GM18511 (cell line): ENCODE measurements at regions not wholly inside any gene's neighbourhood (a gene's known extent, or its start where the extent isn't known, plus 50 kb on each side); places are given as distances from the start of the nearest gene placed in this dataset.
"Not testable (repeated sequence)": the region's sequence is repeated elsewhere in the genome, so short reads cannot be mapped to it uniquely, and the experiment has no call there.

Source experiments
- ATAC-seq: cut with Tn5 transposase; IDR thresholded peaks from one replicate; pipeline ENCODE4 v1.9.1; 2021; ENCODE audit warnings: mild to moderate bottlenecking, moderate library complexity; ENCODE audit not compliant: unreplicated experiment

DNA sequence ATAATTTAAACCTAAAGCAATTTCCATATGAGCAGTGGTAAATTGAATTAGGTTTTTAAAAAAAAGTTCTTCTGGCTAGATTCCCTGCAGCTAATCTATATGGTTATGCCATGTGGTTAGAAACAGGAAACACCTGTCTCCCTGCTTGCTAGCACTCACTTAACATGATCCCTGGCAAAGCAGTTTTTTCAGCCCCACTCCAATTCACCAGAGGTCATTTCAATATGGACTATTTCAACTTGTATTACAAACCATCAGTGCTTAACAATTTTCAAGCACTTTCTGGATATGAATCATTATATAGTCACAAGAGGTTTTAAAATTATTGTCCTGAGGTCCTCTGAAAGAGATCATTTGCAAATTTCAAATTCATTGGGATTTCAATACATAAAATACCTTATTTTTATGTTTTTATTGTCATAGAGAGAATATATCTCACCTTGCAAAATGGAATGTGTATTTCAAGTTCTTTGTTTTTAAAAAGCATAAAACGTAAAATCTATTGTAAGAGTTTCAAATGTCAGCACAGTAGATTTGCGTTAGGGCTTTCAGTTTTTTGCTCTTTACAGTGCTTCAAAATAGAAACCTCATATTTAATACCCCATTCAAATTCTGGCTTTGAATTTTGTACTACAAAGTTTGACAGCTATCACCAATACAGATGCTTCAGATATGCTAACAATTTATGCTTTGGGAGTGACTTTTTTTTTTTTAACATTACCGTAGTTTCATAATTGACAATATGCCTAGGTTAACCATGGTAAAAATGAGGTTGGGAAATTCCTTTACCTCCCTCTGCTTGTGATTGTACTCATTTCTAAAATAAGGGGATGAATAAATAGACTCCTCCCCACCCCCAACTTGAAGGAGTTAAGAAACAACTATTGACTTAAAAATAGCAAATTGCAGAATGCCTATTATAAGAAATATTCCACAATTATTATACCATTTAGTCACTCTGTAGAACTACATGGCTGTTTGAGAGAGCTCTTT is 117.5 kb upstream of the HGF start:
- no peak for ATAC-seq

DNA sequence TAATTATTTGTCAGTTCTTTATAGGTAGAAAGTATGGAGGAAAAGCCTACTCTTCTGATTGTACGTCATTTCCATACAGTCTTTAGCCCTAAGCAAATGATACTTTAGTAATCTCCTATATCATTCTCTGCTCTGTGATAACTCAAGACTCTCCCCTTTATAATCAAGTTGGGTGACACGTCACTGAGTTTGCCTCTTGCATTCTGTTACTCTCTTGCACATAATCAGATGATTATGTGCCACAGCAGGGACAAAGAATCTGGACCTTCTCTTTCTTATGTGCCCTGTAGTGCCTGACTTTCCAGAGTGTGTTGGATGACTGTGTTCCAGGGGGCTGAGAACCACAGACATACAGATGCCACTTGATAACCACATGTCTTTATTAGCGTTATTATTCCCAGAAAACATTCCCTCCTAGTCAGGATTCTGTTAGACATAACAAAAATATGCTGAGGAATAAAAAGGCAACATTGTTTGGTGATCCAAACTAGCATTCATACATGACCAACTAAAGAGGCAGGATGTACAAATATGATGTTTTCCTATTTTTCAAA is 116.4 kb upstream of the HGF start:
- ATAC-seq: no peak

DNA sequence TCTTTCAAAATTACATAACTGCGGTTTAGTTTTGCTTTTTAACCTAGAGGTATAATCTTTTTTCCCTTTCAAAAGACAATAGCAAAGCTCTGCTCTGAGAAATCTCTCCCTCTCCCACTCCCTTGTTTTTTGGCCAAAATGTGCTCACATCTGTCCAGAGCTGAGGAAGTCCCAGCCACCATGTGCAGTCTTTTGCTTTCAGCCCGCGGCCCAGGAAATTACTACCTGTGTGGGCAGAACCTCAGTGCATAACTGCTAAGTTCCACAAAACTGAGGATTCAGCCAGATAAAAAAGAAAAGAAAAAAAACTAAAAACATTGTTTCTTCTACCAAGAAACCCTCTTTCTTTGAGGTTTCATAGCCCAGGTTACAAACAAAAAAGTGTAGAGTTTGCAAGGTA is 115.0 kb upstream of the HGF start:
- ATAC-seq: no peak

DNA sequence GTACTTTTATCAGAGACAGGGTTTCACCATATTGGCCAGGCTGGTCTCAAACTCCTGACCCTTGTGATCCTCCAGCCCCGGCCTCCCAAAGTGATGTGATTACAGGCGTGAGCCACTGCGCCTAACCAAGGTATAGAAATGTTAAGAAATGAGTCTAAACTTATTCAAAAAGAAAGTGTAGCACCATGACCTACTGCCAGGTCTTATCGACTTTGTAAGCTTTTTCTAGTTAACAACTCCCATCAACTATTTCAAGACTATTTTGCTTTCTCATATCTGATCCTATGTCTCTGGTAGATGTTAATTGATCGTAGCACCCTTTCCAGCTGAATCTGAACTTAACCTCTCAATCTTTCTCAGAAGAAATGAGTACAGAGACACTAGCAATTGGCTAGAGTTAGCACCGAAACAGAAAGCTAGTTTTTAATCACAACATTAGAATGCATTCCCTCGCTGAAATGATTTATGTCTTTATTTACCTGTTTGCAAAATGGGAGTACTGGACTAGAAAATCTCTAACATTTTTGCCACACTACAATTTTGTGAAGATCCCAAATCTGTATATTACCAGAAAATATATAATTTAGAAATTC is 114.0 kb upstream of the HGF start:
- no peak for ATAC-seq

DNA sequence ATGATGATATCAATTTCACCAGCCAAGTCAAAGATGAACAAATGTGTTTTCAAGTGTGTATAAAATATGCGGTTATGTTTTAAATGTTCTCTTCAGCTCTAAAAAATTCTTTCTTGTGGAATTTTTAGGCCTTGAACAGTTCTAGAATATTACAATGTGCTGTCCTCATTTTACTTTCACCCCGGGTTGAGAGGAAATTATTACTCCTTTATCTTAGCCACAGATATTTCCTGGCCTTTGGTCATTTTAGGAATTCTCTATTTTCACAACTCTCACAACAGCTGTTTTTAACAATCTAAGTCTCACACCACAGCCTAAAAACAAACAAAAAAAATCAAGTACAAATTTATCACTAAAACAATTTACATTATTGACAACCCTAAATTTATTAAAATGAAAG is 112.2 kb upstream of the HGF start:
- no peak for ATAC-seq

DNA sequence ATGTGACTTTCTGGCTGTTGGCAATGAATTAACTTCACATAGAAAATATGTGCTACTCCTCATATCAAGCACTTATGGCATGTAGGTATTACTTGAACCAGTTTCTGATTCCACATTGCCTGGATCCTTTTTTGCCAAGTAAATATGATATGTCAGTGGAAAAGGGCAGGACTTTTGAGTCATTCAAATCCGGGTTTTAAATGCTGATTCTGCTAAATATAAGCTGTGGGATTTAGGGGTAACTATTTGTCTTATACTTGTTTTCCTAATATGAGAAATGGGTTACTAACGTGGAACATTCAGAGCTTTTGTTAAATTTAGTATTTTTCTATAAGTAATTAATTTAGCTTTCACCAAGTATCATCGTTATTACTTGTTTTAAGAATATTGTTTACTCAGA is 108.0 kb upstream of the HGF start:
- no peak for ATAC-seq

DNA sequence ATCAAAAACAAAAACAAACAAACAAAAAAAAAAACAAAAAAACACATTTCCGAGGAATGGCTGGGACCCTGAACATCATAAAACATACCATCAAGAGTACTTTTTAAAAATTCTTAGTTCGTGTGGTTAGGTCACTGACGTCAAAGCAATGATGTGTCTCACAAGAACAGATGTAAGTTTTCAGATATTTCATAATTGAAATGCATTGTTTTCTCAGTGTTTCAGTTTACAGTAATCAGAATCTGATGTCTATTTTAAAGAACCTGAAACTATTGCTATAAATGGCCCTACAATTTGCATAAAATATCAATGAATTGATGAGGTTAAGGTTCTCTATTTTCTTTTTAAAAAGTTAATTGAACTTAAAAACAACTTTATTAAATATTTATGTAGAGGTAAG is 103.7 kb upstream of the HGF start:
- no peak for ATAC-seq

DNA sequence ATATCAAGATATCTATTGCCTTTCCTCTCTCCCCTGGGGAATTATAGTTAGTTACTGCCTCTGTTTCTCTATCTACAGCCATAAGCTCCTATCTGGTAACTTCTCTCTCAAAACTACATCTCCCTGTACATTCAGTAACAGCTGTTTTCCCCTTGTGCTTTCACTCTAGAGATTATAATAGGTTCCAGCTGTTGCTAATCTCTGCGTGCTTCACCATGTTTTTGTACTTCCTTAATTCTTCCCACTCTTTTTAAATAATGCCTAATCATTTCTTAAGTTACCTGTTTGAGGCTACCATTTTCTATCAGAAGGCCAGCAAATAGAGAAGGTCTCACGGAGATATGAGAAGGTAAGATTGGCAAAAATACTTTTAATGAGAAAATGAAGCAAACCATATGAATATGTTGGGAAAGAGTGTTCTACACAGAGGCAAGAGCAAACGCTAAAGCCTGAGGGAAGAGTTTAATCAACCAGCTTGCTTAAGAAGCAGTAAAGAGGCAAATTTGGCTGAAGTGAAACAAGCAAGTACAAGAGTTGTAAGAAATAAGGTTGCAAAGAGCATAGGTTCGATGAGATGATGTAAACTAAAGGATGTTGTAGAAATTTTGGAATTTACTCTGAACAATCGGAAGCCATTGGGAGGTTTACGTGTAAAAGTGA is 101.9 kb upstream of the HGF start:
- ATAC-seq: no peak

DNA sequence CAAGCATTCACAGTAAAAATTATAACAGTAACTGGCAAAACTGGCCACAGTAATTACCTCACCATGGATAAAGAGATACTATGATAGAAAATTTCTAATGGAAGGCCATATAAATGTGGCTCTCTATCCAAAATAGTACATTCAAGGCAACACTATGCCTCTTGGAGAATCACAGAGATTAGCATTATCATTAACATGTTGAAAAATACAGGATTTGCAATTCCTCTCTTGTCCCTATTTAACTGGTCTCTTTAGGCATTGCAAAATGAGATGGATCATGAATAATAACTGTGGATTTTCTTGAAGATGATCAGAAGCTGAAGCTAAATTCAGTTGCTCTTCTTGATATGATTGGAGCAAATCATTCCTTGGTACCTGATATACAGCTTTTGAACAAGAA is 100.8 kb upstream of the HGF start:
- ATAC-seq: no peak

DNA sequence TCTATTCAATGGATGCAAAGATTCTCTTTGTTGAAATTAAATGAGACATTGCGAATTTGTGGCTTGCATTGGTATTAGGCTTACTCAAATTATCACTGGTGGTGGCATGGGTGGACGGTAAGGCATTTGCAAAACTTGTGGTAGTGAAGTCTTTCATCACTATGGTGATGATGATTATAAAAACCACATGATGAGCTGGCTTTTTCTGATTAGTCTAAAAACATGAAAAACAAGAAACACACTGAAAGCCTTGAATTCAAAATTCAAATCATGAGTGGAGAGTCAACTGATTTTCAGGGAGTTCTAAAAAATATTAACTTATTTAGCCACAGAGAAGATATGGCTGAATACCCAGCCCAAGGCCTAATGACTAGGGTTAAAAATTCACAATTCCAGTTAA is 99.8 kb upstream of the HGF start:
- ATAC-seq: no peak

DNA sequence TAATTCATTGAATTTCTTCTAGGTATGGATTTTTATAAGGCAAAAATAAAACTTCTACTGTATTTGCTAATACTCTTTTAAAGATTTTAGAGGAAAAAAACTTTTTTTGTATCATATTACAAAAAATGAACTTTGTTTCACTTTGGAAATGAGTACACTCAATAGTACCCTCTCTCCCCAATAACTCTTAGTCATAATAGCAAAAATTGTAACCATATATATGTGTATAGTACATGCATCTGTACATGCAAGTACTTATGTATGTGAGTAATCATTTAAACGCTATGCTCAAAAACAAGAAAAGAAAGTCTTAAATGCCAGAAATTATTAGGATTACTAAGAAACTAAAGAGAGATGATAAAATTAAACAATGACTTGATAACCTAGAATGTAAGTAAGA is 95.9 kb upstream of the HGF start:
- ATAC-seq: no peak

DNA sequence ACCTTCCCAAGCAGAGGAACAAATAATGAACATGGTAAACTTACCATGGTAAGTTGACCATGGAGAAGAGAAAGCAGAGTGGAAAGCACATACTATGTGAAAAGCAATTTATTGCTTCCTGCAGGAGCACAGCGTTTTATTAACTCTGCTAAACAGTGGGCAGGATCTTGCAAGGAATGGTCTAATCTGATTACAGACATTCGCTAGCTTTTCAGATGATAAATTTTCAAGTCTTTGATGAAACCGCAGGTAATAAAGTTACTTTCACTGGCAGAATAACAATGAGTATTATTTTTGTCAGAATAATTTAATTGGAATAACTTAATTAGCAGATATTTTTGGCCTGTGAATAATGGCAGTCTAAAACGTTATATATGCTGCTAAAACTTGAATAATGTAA is 89.6 kb upstream of the HGF start:
- ATAC-seq: no peak

DNA sequence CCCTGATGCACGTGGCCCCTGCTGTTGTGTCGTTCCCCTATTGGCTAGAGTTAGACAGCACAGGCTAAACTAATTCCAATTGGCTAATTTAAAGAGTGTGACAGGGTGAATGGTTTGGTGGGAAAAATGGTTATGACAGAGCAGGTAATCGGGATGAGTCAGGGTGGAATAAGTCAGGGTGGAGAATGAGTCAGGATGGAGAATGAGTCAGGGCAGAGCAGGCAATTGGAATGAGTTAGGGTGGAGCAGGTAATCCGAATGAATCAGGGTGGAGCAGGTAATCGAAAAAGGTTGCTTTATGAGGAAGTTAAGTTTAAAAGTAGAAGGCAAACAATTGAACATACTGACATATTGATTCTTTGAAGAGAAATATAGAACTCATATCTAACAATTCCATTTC is 89.0 kb upstream of the HGF start:
- not testable (repeated sequence) for ATAC-seq

DNA sequence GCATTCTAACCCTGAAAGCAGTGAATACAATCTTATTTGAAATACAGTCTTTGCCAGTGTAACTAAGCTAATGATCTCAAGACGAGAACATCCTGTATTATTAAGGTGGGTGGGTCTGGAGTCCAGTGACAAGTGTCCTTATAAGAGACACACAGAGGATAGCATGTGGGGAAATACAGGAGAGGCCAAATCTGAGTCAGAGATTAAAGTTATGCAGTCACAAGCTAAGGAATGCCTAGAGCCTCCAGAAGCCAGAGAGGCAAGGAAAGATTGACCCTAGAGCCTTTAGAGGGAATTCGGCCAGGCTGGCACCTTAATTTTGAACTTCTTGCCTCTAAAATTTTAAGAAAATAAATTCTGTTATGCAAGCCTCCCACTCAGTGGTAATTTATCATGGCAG is 87.5 kb upstream of the HGF start:
- ATAC-seq: no peak

DNA sequence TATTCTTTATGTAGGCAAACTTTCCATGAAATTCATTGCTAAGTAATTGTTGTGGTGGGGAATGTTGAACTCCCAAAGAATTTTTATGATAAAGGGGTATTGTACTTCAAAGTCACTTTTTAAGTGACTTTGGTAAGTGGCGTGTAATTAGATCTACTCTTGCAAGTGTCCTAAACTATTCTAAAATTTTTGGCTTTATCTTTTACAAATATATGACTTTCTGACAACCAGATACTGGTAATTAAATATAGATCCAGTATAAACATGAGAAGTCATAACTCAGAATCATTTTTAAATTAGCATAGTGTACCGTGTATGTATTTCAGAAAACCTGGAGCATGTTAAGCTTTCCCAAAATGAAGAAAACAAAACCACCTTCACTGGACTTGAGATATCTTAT is 84.7 kb upstream of the HGF start:
- ATAC-seq: no peak

DNA sequence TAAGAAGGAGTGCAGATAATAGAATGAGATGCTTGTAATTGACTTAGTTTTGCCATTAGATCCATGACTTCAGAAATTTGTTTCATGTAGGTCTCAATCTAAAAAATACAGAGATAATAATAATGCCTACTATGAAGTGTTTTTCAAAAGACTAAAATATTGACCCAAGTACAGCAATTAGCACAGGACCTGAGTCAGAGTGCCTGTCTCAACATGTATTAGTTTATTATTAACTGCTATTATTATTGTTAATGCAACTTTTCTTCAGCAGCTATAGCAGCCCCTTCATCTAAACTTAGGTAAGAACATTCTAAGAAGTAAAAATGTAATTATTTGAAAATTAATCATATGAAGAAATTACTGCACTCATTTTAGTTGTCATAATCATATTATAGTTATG is 82.9 kb upstream of the HGF start:
- no peak for ATAC-seq

DNA sequence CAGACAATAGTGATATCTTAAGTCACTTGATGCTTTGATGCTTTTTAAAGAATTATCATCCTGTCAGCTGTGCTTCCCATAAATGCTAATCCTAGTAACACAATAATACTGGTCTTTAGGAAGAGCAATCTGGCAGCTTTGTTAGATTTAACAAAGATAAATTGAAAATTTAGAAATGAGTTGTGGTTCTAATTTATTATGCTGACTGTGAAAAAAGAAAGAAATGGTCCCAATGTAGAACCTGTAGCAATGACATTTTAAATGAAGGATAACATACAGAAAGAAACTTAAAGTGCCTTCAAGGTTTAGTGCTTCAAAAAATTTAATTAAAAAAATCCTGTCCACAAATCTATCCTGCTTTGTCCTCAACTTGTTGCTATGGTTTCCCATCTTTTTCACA is 81.6 kb upstream of the HGF start:
- ATAC-seq: no peak

DNA sequence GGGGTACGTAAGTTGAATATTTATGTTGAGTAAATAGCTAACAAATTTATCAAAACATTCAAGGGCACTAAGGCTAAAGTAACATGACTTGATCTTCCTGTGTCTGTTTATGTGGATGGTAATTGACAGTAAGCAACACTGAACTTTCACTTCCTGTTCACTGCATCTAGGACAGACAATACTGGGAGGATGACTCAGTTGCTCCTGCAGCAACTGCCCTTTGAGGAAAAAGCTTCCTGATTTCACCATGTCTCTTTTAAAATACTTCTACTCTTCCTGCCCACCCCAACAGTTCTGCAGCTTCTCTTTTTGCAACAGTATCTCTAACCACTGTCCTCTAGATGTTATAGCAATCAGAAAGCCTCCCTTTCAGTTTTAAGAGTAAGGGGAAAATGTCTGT is 76.6 kb upstream of the HGF start:
- ATAC-seq: peak; percentile 65

DNA sequence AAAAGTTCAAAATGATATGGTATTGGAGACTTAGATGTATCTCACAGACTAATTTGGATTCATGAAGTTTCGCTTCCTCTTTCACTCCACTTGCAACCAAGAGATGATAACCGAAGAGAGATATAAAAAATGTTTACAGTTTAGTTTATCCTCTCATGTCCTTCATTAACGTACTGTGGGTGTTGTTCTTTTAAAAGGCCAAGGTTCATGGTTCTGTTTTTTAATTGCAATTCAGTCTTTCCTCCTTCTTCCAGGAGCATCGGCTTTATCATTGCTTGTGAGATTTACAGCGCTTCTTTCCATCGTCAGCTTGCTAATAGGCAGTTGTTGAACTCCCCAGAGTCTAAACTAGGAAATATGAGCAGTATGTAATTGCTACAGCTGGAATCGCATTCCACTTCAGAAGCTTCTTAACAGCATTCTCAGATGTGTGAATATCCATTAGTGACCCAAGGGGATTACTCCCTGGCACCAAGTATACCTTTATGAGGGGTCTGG is 75.9 kb upstream of the HGF start:
- peak; percentile 86 for ATAC-seq

DNA sequence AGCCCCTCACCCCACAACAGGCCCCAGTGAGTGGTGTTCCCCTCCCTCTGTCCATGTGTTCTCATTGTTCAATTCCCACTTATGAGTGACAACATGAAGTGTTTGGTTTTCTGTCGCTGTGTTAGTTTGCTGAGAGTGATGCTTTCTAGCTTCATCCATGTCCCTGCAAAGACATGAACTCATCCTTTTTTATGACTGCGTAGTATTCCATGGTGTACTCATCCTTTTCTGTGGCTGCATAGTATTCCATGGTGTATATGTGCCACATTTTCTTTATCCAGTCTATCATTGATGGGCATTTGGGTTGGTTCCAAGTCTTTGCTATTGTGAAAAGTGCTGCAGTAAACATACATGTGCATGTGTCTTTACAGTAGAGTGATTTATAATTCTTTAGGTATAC is 73.8 kb upstream of the HGF start:
- not testable (repeated sequence) for ATAC-seq

DNA sequence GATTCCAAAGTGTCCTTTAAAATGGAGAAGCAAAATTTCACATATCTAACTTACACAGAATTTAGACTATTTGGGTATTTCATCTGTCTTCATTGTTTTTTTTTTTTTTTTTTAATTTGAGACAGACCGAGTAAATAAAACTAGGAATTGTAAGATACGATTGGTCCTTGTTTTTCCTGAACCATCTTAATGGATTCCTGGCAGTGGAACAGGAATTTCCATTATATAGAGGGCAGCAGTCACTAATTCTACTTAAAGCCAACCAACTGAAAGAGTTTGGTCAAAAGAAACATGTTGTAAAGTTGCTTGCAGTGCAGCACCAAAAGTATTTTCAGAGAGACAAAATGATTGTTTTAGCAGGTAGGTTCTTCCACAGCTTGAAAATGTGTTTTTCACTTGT is 72.5 kb upstream of the HGF start:
- ATAC-seq: no peak
